ENCODE measurements at regions not wholly inside any gene's neighbourhood (a gene's known extent, or its start where the extent isn't known, plus 50 kb on each side); places are given as distances from the start of the nearest gene placed in this dataset.

DNA sequence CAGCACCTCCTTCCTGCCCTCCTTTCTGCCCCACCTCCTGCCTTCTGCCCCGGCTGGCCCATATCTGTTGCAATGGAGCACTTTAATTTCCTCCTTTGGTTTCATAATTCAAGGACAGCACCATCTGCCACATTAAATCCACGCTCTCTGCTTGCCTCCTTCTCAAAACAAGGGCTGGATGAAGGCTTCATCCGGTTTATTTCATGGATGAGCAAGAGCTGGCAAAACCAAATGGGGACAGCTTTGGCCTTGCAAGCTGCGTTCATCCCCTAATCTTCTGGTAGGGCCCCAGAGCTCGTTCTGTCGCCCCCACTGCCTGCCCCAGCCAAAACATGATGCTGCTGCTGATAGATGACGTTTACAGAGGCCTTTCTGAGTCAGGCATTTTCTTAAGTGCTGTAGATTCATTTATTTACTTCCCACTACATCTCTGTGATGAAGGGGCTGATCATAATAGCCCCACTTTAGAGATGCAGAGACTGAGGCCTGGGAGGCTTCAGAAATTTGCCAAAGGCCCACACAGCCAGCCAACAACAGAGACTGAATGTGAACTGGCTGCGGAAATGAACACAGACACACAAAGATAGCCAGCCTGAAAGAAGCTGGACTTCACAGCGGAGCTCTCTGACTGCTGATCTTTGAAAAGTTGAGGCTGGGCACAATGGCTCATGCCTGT is 115.6 kb upstream of the CPEB4 start:
- TF ChIP-seq CTCF (tag by site-specific recombination; IDR thresholded peaks at IDR 0.05): no peak
- TF ChIP-seq, protein P1, sequence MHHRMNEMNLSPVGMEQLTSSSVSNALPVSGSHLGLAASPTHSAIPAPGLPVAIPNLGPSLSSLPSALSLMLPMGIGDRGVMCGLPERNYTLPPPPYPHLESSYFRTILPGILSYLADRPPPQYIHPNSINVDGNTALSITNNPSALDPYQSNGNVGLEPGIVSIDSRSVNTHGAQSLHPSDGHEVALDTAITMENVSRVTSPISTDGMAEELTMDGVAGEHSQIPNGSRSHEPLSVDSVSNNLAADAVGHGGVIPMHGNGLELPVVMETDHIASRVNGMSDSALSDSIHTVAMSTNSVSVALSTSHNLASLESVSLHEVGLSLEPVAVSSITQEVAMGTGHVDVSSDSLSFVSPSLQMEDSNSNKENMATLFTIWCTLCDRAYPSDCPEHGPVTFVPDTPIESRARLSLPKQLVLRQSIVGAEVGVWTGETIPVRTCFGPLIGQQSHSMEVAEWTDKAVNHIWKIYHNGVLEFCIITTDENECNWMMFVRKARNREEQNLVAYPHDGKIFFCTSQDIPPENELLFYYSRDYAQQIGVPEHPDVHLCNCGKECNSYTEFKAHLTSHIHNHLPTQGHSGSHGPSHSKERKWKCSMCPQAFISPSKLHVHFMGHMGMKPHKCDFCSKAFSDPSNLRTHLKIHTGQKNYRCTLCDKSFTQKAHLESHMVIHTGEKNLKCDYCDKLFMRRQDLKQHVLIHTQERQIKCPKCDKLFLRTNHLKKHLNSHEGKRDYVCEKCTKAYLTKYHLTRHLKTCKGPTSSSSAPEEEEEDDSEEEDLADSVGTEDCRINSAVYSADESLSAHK (tag by site-specific recombination; IDR thresholded peaks at IDR 0.05): no peak
- TF ChIP-seq BCL11A (tag by site-specific recombination; IDR thresholded peaks at IDR 0.05; ENCODE audit: low read depth): no peak
- no peak for TF ChIP-seq ZNF121 (tag by site-specific recombination; IDR thresholded peaks at IDR 0.05)
- no peak for TF ChIP-seq ZNF24 (tag by site-specific recombination; IDR thresholded peaks at IDR 0.05)
- TF ChIP-seq ZNF248 (tag by site-specific recombination; IDR thresholded peaks at IDR 0.05): no peak
- no peak for TF ChIP-seq ZNF10 (tag by site-specific recombination; IDR thresholded peaks at IDR 0.05)

Measured in HEK293 (cell line).